RWPE2 (cell line): ENCODE measurements at regions not wholly inside any gene's neighbourhood (a gene's known extent, or its start where the extent isn't known, plus 50 kb on each side); places are given as distances from the start of the nearest gene placed in this dataset.

Experiments used
- ATAC-seq: fragments of 200-7000 bp; cut with Tn5 transposase; 3 replicates; pipeline ENCODE4 v1.9.1; 2021; ENCODE audit warnings: low read depth
- DNase-seq: peaks from one replicate; pipeline ENCODE4 v3.0.0-alpha.2; 2020; ENCODE audit warnings: low spot score
- H3K27ac ChIP-seq: fragments of 450-650 bp; 2 replicates; pipeline ENCODE4 v1.5.1; 2017; ENCODE audit warnings: mild to moderate bottlenecking; ENCODE audit not compliant: poor library complexity, severe bottlenecking
- H3K27me3 ChIP-seq: fragments of 250-450 bp; sonication (Bioruptor Pico); 2 replicates; pipeline ENCODE4 v1.5.1; 2021; ENCODE audit warnings: mild to moderate bottlenecking, moderate library complexity; ENCODE audit not compliant: insufficient read depth, poor library complexity, severe bottlenecking
- H3K36me3 ChIP-seq: fragments of 250-450 bp; sonication (Bioruptor Pico); 2 replicates; pipeline ENCODE4 v1.5.1; 2020; ENCODE audit warnings: low read depth, mild to moderate bottlenecking, moderate library complexity
- H3K4me1 ChIP-seq: fragments of 250-450 bp; sonication (Bioruptor Pico); 2 replicates; pipeline ENCODE4 v1.5.1; 2021; ENCODE audit warnings: mild to moderate bottlenecking, moderate library complexity; ENCODE audit not compliant: insufficient read depth, poor library complexity, severe bottlenecking
- H3K4me3 ChIP-seq: fragments of 250-450 bp; sonication (Bioruptor Pico); 2 replicates; pipeline ENCODE4 v1.5.1; 2021; ENCODE audit warnings: mild to moderate bottlenecking, moderate library complexity; ENCODE audit not compliant: severe bottlenecking
- H3K9me3 ChIP-seq: fragments of 250-450 bp; sonication (Bioruptor Pico); 2 replicates; pipeline ENCODE4 v1.5.1; 2021; ENCODE audit warnings: mild to moderate bottlenecking, moderate library complexity; ENCODE audit not compliant: severe bottlenecking
- TF ChIP-seq, protein P1 (sequence below): fragments of 450-650 bp; IDR thresholded peaks from one replicate; pipeline ENCODE4 v1.5.1; 2017; ENCODE audit warnings: mild to moderate bottlenecking, moderate library complexity; ENCODE audit not compliant: poor library complexity, severe bottlenecking

DNA sequence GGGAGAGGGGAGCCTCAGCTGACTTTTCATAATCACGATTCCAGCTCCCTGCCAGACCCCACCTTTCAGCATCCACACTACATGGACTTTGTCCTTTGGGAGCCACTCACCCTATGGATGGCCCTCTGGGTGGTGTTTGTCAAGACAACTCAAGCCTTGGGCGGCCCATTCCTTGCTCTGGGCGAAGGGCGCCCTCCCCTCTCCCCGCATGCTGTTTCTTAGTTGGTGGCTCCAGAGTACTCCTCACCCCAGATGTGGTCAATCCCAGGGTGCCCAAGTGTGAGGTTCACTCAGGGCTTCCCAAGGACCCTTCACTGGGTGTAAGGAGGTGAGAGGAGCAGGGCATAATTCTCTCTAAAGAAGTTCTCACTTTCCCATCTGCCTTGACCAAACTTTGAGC lies 710.0 kb downstream of the QKI start:
- DNase-seq (no peak), ATAC-seq (no peak)
- Histone ChIP-seq H3K9me3 (peaks cover 3% of the 10 kb centered on the region), H3K27me3 (no peaks in the 10 kb centered on the region), H3K36me3 (no peaks in the 10 kb centered on the region), H3K4me1 (no peaks in the 10 kb centered on the region), H3K27ac (no peak overlapping the region), H3K4me3 (no peak overlapping the region)
- TF ChIP-seq, protein P1, sequence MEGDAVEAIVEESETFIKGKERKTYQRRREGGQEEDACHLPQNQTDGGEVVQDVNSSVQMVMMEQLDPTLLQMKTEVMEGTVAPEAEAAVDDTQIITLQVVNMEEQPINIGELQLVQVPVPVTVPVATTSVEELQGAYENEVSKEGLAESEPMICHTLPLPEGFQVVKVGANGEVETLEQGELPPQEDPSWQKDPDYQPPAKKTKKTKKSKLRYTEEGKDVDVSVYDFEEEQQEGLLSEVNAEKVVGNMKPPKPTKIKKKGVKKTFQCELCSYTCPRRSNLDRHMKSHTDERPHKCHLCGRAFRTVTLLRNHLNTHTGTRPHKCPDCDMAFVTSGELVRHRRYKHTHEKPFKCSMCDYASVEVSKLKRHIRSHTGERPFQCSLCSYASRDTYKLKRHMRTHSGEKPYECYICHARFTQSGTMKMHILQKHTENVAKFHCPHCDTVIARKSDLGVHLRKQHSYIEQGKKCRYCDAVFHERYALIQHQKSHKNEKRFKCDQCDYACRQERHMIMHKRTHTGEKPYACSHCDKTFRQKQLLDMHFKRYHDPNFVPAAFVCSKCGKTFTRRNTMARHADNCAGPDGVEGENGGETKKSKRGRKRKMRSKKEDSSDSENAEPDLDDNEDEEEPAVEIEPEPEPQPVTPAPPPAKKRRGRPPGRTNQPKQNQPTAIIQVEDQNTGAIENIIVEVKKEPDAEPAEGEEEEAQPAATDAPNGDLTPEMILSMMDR, result no peak

DNA sequence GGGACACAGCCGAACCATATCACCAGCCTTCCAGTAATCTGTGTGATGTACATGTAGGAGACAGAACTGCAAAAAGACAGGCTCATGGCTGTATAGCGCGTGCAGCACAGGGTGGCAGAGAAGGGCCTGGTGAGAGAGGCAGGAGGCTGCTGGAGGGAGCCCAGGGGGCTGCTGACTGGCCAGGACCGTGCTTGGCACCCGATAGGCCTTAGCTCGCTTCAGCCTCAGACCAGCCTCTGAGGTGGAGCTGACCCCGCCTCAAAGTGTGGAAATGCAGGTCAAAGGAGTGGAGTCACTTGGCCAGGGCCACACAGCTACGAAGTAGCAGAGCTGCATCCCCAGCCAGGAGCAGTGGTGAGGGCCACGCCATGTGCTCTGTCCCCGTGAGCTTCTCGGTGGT lies 707.6 kb downstream of the QKI start:
- Histone ChIP-seq H3K27me3 (no peaks in the 10 kb centered on the region), H3K36me3 (no peaks in the 10 kb centered on the region), H3K4me1 (no peaks in the 10 kb centered on the region), H3K9me3 (peaks cover 3% of the 10 kb centered on the region), H3K27ac (no peak overlapping the region), H3K4me3 (no peak overlapping the region)
- TF ChIP-seq, protein P1, result no peak
- ATAC-seq, result no peak
- DNase-seq, result no peak

DNA sequence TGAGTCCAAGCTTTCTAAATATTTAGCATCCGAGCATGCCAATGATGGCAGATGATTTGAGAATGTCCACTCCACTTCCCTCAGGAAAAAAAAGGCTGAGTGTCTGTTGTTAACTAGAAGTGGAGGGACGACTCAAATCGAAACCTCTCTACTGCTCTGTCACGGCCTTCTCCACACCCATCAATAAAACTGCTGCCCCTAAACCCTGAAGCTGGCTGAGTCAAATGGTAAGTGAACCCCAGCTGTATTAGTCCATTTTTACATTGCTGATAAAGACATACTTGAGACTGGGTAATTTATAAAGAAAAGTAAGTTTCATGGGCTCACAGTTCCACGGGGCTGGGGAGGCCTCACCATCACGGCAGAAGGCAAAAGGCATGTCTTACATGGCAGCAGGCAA lies 707.0 kb downstream of the QKI start:
- Histone ChIP-seq H3K9me3 (no peaks in the 10 kb centered on the region), H3K27ac (no peak overlapping the region), H3K27me3 (no peaks in the 10 kb centered on the region), H3K36me3 (no peaks in the 10 kb centered on the region), H3K4me1 (no peaks in the 10 kb centered on the region), H3K4me3 (no peak overlapping the region)
- no peak for ATAC-seq
- no peak for DNase-seq
- TF ChIP-seq, protein P1, result no peak

DNA sequence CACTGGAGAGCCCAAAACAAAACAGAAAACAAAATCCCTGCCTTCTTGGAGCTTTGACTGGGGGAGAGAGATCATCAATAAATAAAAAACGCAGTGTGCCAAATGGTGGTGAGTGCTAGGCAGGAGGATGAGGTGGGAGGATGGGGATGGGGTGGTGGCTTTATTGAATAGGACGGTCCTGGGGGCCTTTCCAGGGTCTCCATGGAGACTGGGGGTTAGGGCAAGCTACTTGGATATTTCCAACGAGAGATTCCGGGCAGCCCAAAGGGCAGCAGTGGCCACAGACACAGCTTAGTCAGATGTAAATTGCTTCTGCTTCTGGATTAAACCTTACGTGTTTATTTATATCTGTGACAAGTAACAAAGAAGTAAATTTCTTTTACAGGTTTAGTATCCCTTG lies 700.1 kb downstream of the QKI start:
- Histone ChIP-seq H3K4me1 (peaks cover 1% of the 10 kb centered on the region), H3K4me3 (no peak overlapping the region), H3K9me3 (peaks cover 2% of the 10 kb centered on the region), H3K27me3 (no peaks in the 10 kb centered on the region), H3K27ac (no peak overlapping the region), H3K36me3 (no peaks in the 10 kb centered on the region)
- ATAC-seq (no peak), DNase-seq (no peak)
- TF ChIP-seq, protein P1, result no peak

DNA sequence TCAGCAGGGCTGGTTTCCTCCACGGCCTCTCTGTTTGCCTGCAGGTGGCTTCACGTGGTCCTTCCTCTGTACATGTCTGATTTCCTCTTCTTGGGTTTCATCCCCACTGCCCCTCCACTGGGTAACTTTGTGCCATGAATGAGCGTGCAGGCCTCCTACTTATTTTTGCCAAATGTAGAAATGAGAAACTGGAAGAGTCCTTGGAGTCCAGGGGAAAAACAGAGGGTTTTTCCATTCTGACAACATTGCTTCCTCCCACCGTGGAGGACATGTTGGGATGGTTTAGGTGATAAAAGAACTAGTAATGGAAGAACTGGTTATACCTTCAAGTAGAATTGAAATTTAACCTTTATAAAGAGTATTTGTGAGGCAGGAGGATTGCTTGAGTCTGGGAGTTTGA lies 699.5 kb downstream of the QKI start:
- Histone ChIP-seq H3K4me1 (peaks cover 7% of the 10 kb centered on the region), H3K27me3 (no peaks in the 10 kb centered on the region), H3K36me3 (no peaks in the 10 kb centered on the region), H3K4me3 (no peak overlapping the region), H3K9me3 (peaks cover 2% of the 10 kb centered on the region), H3K27ac (no peak overlapping the region)
- TF ChIP-seq, protein P1, result no peak
- ATAC-seq (no peak), DNase-seq (no peak)
